H1 (cell line): ENCODE measurements at regions not wholly inside any gene's neighbourhood (a gene's known extent, or its start where the extent isn't known, plus 50 kb on each side); places are given as distances from the start of the nearest gene placed in this dataset.

Source experiments
- CBX5 ChIP-seq: fragments of 300-800, 300-1000 bp; sonication (generic); IDR thresholded peaks from 2 replicates; pipeline ENCODE4 v1.7.1; 2016; ENCODE audit warnings: antibody characterized with exemption, low read length, low read depth
- JUN ChIP-seq: IDR thresholded peaks from 2 replicates; pipeline ENCODE4 v1.6.1; 2011; ENCODE audit warnings: low read depth, mild to moderate bottlenecking, improper control_type of control experiment, low read length
- ZNF274 ChIP-seq: IDR thresholded peaks from 2 replicates; pipeline ENCODE4 v1.7.0; 2012; ENCODE audit warnings: low read length, borderline replicate concordance; ENCODE audit errors: extremely low read depth
- TF ChIP-seq, protein P1 (sequence below): IDR thresholded peaks from 2 replicates; pipeline ENCODE4 v1.6.1; 2011; ENCODE audit warnings: low read length, improper control_type of control experiment

DNA sequence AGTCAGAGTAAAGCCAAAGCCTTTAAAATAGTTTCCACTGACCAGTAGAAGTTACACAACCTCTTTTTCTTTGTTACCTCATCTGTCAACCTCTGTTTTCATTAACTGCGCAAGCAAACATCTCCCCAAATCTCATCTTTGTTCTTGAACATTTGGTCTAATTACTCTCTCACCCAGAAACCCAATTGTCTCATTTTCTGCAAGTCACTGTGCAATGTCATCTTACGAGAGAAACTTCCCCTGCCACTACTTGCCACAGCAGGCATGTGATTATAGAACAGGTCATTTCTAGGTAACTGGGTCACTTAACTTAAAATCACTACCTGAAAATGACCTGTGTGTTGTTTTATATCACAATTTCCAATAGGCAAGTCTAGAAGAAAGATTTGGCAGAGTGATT, 159.4 kb downstream of the SI start (continued):
- TF ChIP-seq, protein P1, sequence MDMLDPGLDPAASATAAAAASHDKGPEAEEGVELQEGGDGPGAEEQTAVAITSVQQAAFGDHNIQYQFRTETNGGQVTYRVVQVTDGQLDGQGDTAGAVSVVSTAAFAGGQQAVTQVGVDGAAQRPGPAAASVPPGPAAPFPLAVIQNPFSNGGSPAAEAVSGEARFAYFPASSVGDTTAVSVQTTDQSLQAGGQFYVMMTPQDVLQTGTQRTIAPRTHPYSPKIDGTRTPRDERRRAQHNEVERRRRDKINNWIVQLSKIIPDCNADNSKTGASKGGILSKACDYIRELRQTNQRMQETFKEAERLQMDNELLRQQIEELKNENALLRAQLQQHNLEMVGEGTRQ = no peak
- TF ChIP-seq JUN = no peak
- no peak for TF ChIP-seq ZNF274
- no peak for TF ChIP-seq CBX5
